Immature natural killer cell (primary cell): ENCODE measurements at regions not wholly inside any gene's neighbourhood (a gene's known extent, or its start where the extent isn't known, plus 50 kb on each side); places are given as distances from the start of the nearest gene placed in this dataset.

Source experiments
- DNase-seq, 3 donors: peaks; one replicate each; pipeline ENCODE4 v3.0.0; 2022; ENCODE audit warnings: mixed read lengths in 1 of 3
- H3K27ac Mint-ChIP-seq, 6 donors: one replicate each; pipeline ENCODE4 v1.8.0; 2020; ENCODE audit warnings: mixed read lengths in 6 of 6, mild to moderate bottlenecking in 5 of 6, inconsistent platforms in 4 of 6, moderate library complexity in 3 of 6
- H3K27me3 Mint-ChIP-seq, 3 donors: one replicate each; pipeline ENCODE4 v1.8.0; 2020 to 2021; ENCODE audit warnings: low read depth in 3 of 3, mild to moderate bottlenecking in 3 of 3, mixed read lengths in 3 of 3, moderate library complexity in 3 of 3, inconsistent platforms in 1 of 3
- H3K36me3 Mint-ChIP-seq, 3 donors: one replicate each; pipeline ENCODE4 v1.8.0; 2020; ENCODE audit warnings: mixed read lengths in 3 of 3, inconsistent platforms in 2 of 3, mild to moderate bottlenecking in 2 of 3
- H3K4me1 Mint-ChIP-seq, 2 donors: one replicate each; pipeline ENCODE4 v1.8.0; 2020; ENCODE audit warnings: inconsistent platforms in 2 of 2, mild to moderate bottlenecking in 2 of 2, mixed read lengths in 2 of 2, moderate library complexity in 1 of 2
- H3K4me3 Mint-ChIP-seq, 5 donors: one replicate each; pipeline ENCODE4 v1.8.0; 2020; ENCODE audit warnings: mild to moderate bottlenecking in 5 of 5, mixed read lengths in 5 of 5, inconsistent platforms in 3 of 5, moderate library complexity in 3 of 5
- H3K9me3 Mint-ChIP-seq, 6 donors: one replicate each; pipeline ENCODE4 v1.8.0; 2020; ENCODE audit warnings: mild to moderate bottlenecking in 6 of 6, mixed read lengths in 6 of 6, inconsistent platforms in 4 of 6, moderate library complexity in 3 of 6

GRCh38 chr3:110783541-110783940 is 288.1 kb upstream of the NECTIN3 start:
- H3K27me3 Mint-ChIP-seq: no peaks in the 10 kb centered on the region
- no peaks in the 10 kb centered on the region for H3K4me1 Mint-ChIP-seq
- no peaks in the 10 kb centered on the region for H3K36me3 Mint-ChIP-seq
- no peak overlapping the region for H3K27ac Mint-ChIP-seq
- peaks cover 0 to 6% (median 2%) of the 10 kb centered on the region in 6 donors for H3K9me3 Mint-ChIP-seq
- DNase-seq: no peak
- no peak overlapping the region for H3K4me3 Mint-ChIP-seq

- H3K4me1 Mint-ChIP-seq: no peaks in the 10 kb centered on the region
- peaks cover 0 to 6% (median 2%) of the 10 kb centered on the region in 6 donors for H3K9me3 Mint-ChIP-seq
- no peak overlapping the region for H3K4me3 Mint-ChIP-seq
- H3K27ac Mint-ChIP-seq: no peak overlapping the region
- no peak for DNase-seq
- H3K36me3 Mint-ChIP-seq: no peaks in the 10 kb centered on the region
- no peaks in the 10 kb centered on the region for H3K27me3 Mint-ChIP-seq
Observed at GRCh38 chr3:110788794-110789193, 282.8 kb upstream of the NECTIN3 start.

GRCh38 chr3:110789315-110789714 is 282.3 kb upstream of the NECTIN3 start:
- no peak for DNase-seq
- H3K9me3 Mint-ChIP-seq: peaks cover 0 to 6% (median 2%) of the 10 kb centered on the region in 6 donors
- no peak overlapping the region for H3K27ac Mint-ChIP-seq
- peaks cover 0 to 2% (median 0%) of the 10 kb centered on the region in 3 donors for H3K27me3 Mint-ChIP-seq
- no peaks in the 10 kb centered on the region for H3K36me3 Mint-ChIP-seq
- no peak overlapping the region for H3K4me3 Mint-ChIP-seq
- H3K4me1 Mint-ChIP-seq: no peaks in the 10 kb centered on the region

GRCh38 chr3:110790631-110791030 is 281.0 kb upstream of the NECTIN3 start:
- H3K27ac Mint-ChIP-seq: no peak overlapping the region
- DNase-seq: no peak
- H3K9me3 Mint-ChIP-seq: peaks cover 0 to 6% (median 2%) of the 10 kb centered on the region in 6 donors
- H3K36me3 Mint-ChIP-seq: no peaks in the 10 kb centered on the region
- peaks cover 0 to 2% (median 0%) of the 10 kb centered on the region in 3 donors for H3K27me3 Mint-ChIP-seq
- H3K4me1 Mint-ChIP-seq: no peaks in the 10 kb centered on the region
- H3K4me3 Mint-ChIP-seq: no peak overlapping the region

GRCh38 chr3:110791995-110792686 is 279.5 kb upstream of the NECTIN3 start:
- Mint-ChIP-seq H3K9me3 (peaks cover 0 to 6% (median 2%) of the 10 kb centered on the region in 6 donors), H3K27me3 (peaks cover 0 to 2% (median 0%) of the 10 kb centered on the region in 3 donors), H3K36me3 (no peaks in the 10 kb centered on the region), H3K27ac (no peak overlapping the region), H3K4me1 (no peaks in the 10 kb centered on the region), H3K4me3 (no peak overlapping the region)
- DNase-seq: no peak

GRCh38 chr3:110793611-110794010 is 278.0 kb upstream of the NECTIN3 start:
- no peaks in the 10 kb centered on the region for H3K4me1 Mint-ChIP-seq
- no peak overlapping the region for H3K27ac Mint-ChIP-seq
- peaks cover 0 to 2% (median 0%) of the 10 kb centered on the region in 3 donors for H3K27me3 Mint-ChIP-seq
- DNase-seq: no peak
- peaks cover 0 to under 1% (median 0%) of the 10 kb centered on the region in 6 donors for H3K9me3 Mint-ChIP-seq
- H3K4me3 Mint-ChIP-seq: no peak overlapping the region
- H3K36me3 Mint-ChIP-seq: no peaks in the 10 kb centered on the region

GRCh38 chr3:110795163-110795562 is 276.5 kb upstream of the NECTIN3 start:
- H3K4me1 Mint-ChIP-seq: no peaks in the 10 kb centered on the region
- H3K27ac Mint-ChIP-seq: no peak overlapping the region
- H3K27me3 Mint-ChIP-seq: peaks cover 0 to 2% (median 0%) of the 10 kb centered on the region in 3 donors
- no peaks in the 10 kb centered on the region for H3K36me3 Mint-ChIP-seq
- H3K4me3 Mint-ChIP-seq: no peak overlapping the region
- H3K9me3 Mint-ChIP-seq: no peaks in the 10 kb centered on the region
- DNase-seq: no peak

DNA sequence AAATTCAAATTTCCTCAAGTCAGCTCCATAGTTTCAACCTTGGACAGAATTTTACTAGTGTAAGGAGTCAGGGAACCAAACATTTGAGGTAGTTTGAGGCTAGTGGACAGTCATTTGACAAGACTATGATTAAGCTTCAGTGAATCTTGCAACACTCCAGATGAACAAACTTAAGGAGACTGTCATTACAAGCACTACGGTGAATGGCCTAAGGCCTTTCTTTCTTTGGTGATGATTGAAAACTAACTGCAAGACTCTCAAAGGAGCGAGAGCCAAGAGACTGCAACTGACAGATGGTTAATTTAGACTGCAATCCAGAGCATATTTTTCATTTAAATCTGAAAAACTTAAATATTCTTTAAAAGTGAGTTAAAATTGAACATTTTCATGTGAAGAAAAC is 272.3 kb upstream of the NECTIN3 start:
- no peaks in the 10 kb centered on the region for H3K9me3 Mint-ChIP-seq
- H3K36me3 Mint-ChIP-seq: no peaks in the 10 kb centered on the region
- no peaks in the 10 kb centered on the region for H3K4me1 Mint-ChIP-seq
- peaks cover 0 to 2% (median 0%) of the 10 kb centered on the region in 3 donors for H3K27me3 Mint-ChIP-seq
- no peak overlapping the region for H3K4me3 Mint-ChIP-seq
- no peak overlapping the region for H3K27ac Mint-ChIP-seq
- DNase-seq: no peak

- Mint-ChIP-seq H3K27me3 (peaks cover 0 to 2% (median 0%) of the 10 kb centered on the region in 3 donors), H3K27ac (no peak overlapping the region), H3K4me3 (no peak overlapping the region), H3K4me1 (no peaks in the 10 kb centered on the region), H3K9me3 (peaks cover 0 to 2% (median 0%) of the 10 kb centered on the region in 6 donors), H3K36me3 (no peaks in the 10 kb centered on the region)
- DNase-seq: no peak
Observed at GRCh38 chr3:110804856-110805255, 266.8 kb upstream of the NECTIN3 start.

DNA sequence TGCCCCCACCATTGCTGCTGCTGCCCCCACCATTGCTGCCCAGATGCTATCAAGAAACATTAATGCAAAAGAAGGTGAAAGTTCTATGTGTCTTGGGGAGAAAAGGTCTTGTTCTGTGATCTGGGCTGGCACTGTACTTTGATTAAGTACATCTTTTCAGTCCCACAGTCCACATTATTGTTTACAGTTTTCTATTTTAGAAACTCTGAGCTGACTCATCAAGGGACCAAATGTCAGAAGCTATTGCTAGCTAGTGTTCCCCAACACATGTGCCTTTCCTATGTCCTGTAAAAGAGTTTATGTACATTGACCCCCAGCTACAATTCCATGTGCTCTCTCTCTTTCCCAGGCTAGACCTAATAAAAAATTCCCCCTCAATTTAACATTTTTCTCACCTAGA is 264.7 kb upstream of the NECTIN3 start:
- no peak overlapping the region for H3K4me3 Mint-ChIP-seq
- no peak for DNase-seq
- H3K27me3 Mint-ChIP-seq: peaks cover 0 to 2% (median 0%) of the 10 kb centered on the region in 3 donors
- H3K4me1 Mint-ChIP-seq: no peaks in the 10 kb centered on the region
- H3K9me3 Mint-ChIP-seq: peaks cover 0 to 2% (median 0%) of the 10 kb centered on the region in 6 donors
- H3K36me3 Mint-ChIP-seq: no peaks in the 10 kb centered on the region
- H3K27ac Mint-ChIP-seq: no peak overlapping the region

GRCh38 chr3:110808630-110809029 is 263.0 kb upstream of the NECTIN3 start:
- Mint-ChIP-seq H3K4me1 (no peaks in the 10 kb centered on the region), H3K36me3 (no peaks in the 10 kb centered on the region), H3K27me3 (peaks cover 0 to 2% (median 0%) of the 10 kb centered on the region in 3 donors), H3K9me3 (peaks cover 0 to 4% (median 0%) of the 10 kb centered on the region in 6 donors), H3K27ac (no peak overlapping the region), H3K4me3 (no peak overlapping the region)
- no peak for DNase-seq

DNA sequence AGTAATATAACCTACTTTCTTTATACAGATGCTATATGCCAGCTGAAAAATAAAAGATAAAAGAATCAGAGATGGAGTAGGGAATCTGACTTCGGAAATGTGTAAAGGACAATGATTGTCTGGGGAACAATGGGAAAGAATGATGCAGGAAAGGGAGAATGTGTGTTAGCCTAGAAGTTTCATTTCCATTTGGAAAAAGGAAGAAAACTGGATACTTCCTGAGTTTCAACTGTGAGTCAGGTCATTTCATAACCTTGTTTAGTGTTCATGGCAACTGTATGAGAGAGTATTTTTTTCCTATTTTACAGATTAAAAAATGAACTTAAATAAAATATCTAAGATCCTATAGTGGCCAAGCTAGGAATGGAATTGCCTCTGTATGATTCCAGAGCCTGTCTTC is 261.3 kb upstream of the NECTIN3 start:
- Mint-ChIP-seq H3K4me1 (peaks cover 2 to 15% of the 10 kb centered on the region in 2 donors), H3K27ac (no peak overlapping the region), H3K4me3 (no peak overlapping the region), H3K36me3 (no peaks in the 10 kb centered on the region), H3K27me3 (no peaks in the 10 kb centered on the region), H3K9me3 (peaks cover 0 to 2% (median 0%) of the 10 kb centered on the region in 6 donors)
- no peak for DNase-seq

- H3K4me1 Mint-ChIP-seq: peaks cover 2 to 15% of the 10 kb centered on the region in 2 donors
Observed at GRCh38 chr3:110811050-110811449, 260.6 kb upstream of the NECTIN3 start.

GRCh38 chr3:110813541-110813940 is 258.1 kb upstream of the NECTIN3 start:
- Mint-ChIP-seq H3K27me3 (no peaks in the 10 kb centered on the region), H3K4me1 (peaks cover 2 to 15% of the 10 kb centered on the region in 2 donors), H3K36me3 (no peaks in the 10 kb centered on the region), H3K9me3 (peaks cover 0 to 2% (median under 1%) of the 10 kb centered on the region in 6 donors), H3K4me3 (no peak overlapping the region), H3K27ac (no peak overlapping the region)
- no peak for DNase-seq

More at GRCh38 chr3:110811050-110811449, 260.6 kb upstream of the NECTIN3 start:
- Mint-ChIP-seq H3K4me3 (no peak overlapping the region), H3K36me3 (no peaks in the 10 kb centered on the region), H3K27ac (no peak overlapping the region), H3K27me3 (no peaks in the 10 kb centered on the region), H3K9me3 (peaks cover 0 to 2% (median 0%) of the 10 kb centered on the region in 6 donors)
- DNase-seq: no peak
